Upper lobe of left lung (tissue), 4 donors: ENCODE measurements at regions not wholly inside any gene's neighbourhood (a gene's known extent, or its start where the extent isn't known, plus 50 kb on each side); places are given as distances from the start of the nearest gene placed in this dataset.

Source experiments
- EP300 ChIP-seq, 4 donors: sonication (generic); formaldehyde crosslinking; IDR thresholded peaks; one replicate each; pipeline ENCODE4 v1.5.1; 2017; ENCODE audit warnings: antibody characterized with exemption in 4 of 4, control low read depth in 2 of 4
- POLR2A ChIP-seq, 4 donors: fragments of 450-650 bp; IDR thresholded peaks; one replicate each; pipeline ENCODE4 v1.5.1; 2016 to 2017; ENCODE audit warnings: antibody characterized with exemption in 4 of 4, mild to moderate bottlenecking in 2 of 4
- POLR2AphosphoS5 ChIP-seq, 2 donors: sonication (generic); formaldehyde crosslinking; IDR thresholded peaks; one replicate each; pipeline ENCODE4 v1.5.1; 2017; ENCODE audit warnings: antibody characterized with exemption in 2 of 2
- TF ChIP-seq, protein P1 (sequence below), 6 experiments: fragments of 450-650 bp in 4 of 6; fragments of 200-600 bp in 2 of 6; sonication (generic) in 2 of 6; IDR thresholded peaks; one replicate each; pipeline ENCODE4 v1.5.1; 2016 to 2019; ENCODE audit warnings: antibody characterized with exemption in 6 of 6

DNA sequence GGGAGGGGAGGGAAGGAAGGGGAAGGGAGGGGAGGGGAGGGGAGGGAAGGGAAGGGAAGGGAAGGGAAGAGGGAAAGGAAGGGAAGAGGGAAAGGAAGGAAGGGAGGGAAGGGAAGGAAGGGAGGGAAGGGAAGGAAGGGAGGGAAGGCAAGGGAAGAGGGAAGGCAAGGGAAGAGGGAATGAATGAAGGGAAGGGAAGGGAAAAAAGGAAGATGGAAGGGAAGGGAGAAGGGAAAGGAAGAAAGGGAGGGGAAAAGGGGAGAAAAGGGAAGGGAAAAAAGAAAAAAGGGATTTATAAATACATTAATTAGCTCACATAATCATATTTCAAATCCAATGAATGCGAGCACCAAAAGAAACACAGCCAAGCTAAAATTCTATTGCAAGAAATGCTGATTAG lies 202.9 kb upstream of the LRRTM4 start:
- TF ChIP-seq, protein P1, sequence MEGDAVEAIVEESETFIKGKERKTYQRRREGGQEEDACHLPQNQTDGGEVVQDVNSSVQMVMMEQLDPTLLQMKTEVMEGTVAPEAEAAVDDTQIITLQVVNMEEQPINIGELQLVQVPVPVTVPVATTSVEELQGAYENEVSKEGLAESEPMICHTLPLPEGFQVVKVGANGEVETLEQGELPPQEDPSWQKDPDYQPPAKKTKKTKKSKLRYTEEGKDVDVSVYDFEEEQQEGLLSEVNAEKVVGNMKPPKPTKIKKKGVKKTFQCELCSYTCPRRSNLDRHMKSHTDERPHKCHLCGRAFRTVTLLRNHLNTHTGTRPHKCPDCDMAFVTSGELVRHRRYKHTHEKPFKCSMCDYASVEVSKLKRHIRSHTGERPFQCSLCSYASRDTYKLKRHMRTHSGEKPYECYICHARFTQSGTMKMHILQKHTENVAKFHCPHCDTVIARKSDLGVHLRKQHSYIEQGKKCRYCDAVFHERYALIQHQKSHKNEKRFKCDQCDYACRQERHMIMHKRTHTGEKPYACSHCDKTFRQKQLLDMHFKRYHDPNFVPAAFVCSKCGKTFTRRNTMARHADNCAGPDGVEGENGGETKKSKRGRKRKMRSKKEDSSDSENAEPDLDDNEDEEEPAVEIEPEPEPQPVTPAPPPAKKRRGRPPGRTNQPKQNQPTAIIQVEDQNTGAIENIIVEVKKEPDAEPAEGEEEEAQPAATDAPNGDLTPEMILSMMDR (IDR thresholded peaks at IDR 0.05) = no peak
- no peak for TF ChIP-seq POLR2A (IDR thresholded peaks at IDR 0.05)
- TF ChIP-seq POLR2AphosphoS5 (IDR thresholded peaks at IDR 0.05) = no peak
- TF ChIP-seq EP300 (IDR thresholded peaks at IDR 0.05) = no peak
